PC-3 (cell line): ENCODE measurements at regions not wholly inside any gene's neighbourhood (a gene's known extent, or its start where the extent isn't known, plus 50 kb on each side); places are given as distances from the start of the nearest gene placed in this dataset.
"Not testable (repeated sequence)": the region's sequence is repeated elsewhere in the genome, so short reads cannot be mapped to it uniquely, and the experiment has no call there.

Experiments used
- ATAC-seq: fragments of 200-7000 bp; cut with Tn5 transposase; 2 replicates; pipeline ENCODE4 v1.9.1; 2020; ENCODE audit warnings: mild to moderate bottlenecking, moderate library complexity
- BruUV-seq: library from RNA; stranded (reverse); fragments of 400-500 nt; replicated peaks from 2 replicates; lab custom pipeline; 2021; lab: Mats Ljungman, UMichigan
- CTCF ChIA-PET: fragments of 300-600 bp; sonication (Branson Sonifier 250); formaldehyde crosslinking; loops from one replicate; lab custom pipeline; 2022; ENCODE audit warnings: antibody characterized with exemption; lab: Charles Lee
- POLR2A ChIA-PET: fragments of 300-600 bp; sonication (Branson Sonifier 250); formaldehyde crosslinking; loops from one replicate; lab custom pipeline; 2022; ENCODE audit warnings: antibody characterized with exemption; ENCODE audit not compliant: unreplicated experiment; lab: Charles Lee
- DNase-seq: peaks from one replicate; pipeline ENCODE4 v3.0.0-alpha.2; 2015
- H2AFZ ChIP-seq: fragments of 300-600 bp; sonication (generic); 2 replicates; pipeline ENCODE4 v1.6.0; 2016; ENCODE audit warnings: antibody characterized with exemption, low read length
- H3F3A ChIP-seq: fragments of 300-600 bp; sonication (generic); one replicate; pipeline ENCODE4 v1.6.0; 2017; ENCODE audit warnings: antibody characterized with exemption, low read length, control low read depth, mild to moderate bottlenecking; ENCODE audit not compliant: unreplicated experiment
- H3K27ac ChIP-seq: fragments of 300-600 bp; sonication (generic); 2 replicates; pipeline ENCODE4 v1.5.1; 2016; ENCODE audit warnings: mild to moderate bottlenecking, low read length
- H3K27me3 ChIP-seq: fragments of 300-600 bp; sonication (generic); 2 replicates; pipeline ENCODE4 v1.6.1; 2016; ENCODE audit warnings: low read length, mixed read lengths
- H3K36me3 ChIP-seq: fragments of 300-600 bp; sonication (generic); 2 replicates; pipeline ENCODE4 v1.6.1; 2016; ENCODE audit warnings: low read depth, mixed run types, low read length, mixed read lengths
- H3K4me1 ChIP-seq: fragments of 300-600 bp; sonication (generic); 2 replicates; pipeline ENCODE4 v1.5.1; 2016; ENCODE audit warnings: low read length; ENCODE audit not compliant: insufficient read depth
- H3K4me2 ChIP-seq: fragments of 300-600 bp; sonication (generic); 2 replicates; pipeline ENCODE4 v1.6.0; 2016; ENCODE audit warnings: low read length
- H3K4me3 ChIP-seq: fragments of 300-600 bp; sonication (generic); 2 replicates; pipeline ENCODE4 v1.5.1; 2016; ENCODE audit warnings: mild to moderate bottlenecking, low read length, mixed read lengths
- H3K79me2 ChIP-seq: fragments of 300-600 bp; sonication (generic); 2 replicates; pipeline ENCODE4 v1.6.1; 2017; ENCODE audit warnings: low read length, mixed read lengths
- H3K9ac ChIP-seq: fragments of 300-600 bp; sonication (generic); 2 replicates; pipeline ENCODE4 v1.6.0; 2016; ENCODE audit warnings: mild to moderate bottlenecking, low read length
- H3K9me2 ChIP-seq: fragments of 300-600 bp; sonication (generic); replicated peaks from 2 replicates; pipeline ENCODE4 v1.6.1; 2016; ENCODE audit warnings: mixed run types, low read length, mixed read lengths
- H3K9me3 ChIP-seq: fragments of 300-600 bp; sonication (generic); 2 replicates; pipeline ENCODE4 v1.6.1; 2016; ENCODE audit warnings: low read length, mixed read lengths
- H4K20me1 ChIP-seq: fragments of 300-600 bp; sonication (generic); 2 replicates; pipeline ENCODE4 v1.6.1; 2016; ENCODE audit warnings: low read length, mixed read lengths
- CTCF ChIP-seq: fragments of 300-600 bp; sonication (generic); conservative IDR thresholded peaks from 2 replicates; pipeline ENCODE4 v1.5.1; 2017; ENCODE audit warnings: antibody characterized with exemption, low read depth, mild to moderate bottlenecking, low read length
- EZH2 ChIP-seq: fragments of 300-600 bp; sonication (generic); IDR thresholded peaks from one replicate; pipeline ENCODE4 v1.6.1; 2017; ENCODE audit warnings: antibody characterized with exemption, mild to moderate bottlenecking, low read length; ENCODE audit not compliant: unreplicated experiment
- EZH2phosphoT487 ChIP-seq: fragments of 300-600 bp; sonication (generic); IDR thresholded peaks from 2 replicates; pipeline ENCODE4 v1.6.1; 2018; ENCODE audit warnings: mild to moderate bottlenecking, antibody characterized with exemption, low read length, borderline replicate concordance
- intact Hi-C: fragments of 100-400 bp; cut with micrococcal nuclease; formaldehyde crosslinking; loops from 2 replicates; pipeline ENCODE4 v1.9.0; 2023

- intact Hi-C loops, result no loop called here
- POLR2A ChIA-PET, result no interaction called here
- Histone ChIP-seq H3K4me2 (no peak overlapping the region), H3K9me3 (no peaks in the 10 kb centered on the region), H3K4me3 (no peak overlapping the region), H3K79me2 (no peaks in the 10 kb centered on the region), H3K36me3 (no peaks in the 10 kb centered on the region), H4K20me1 (no peaks in the 10 kb centered on the region), H2AFZ (no peak overlapping the region), H3K9ac (no peak overlapping the region), H3K27me3 (no peaks in the 10 kb centered on the region), H3F3A (no peaks in the 10 kb centered on the region), H3K9me2 (no peaks in the 10 kb centered on the region), H3K27ac (no peak overlapping the region), H3K4me1 (no peaks in the 10 kb centered on the region)
- DNase-seq (no peak), ATAC-seq (no peak)
- TF ChIP-seq EZH2phosphoT487 (no peak), CTCF (no peak), EZH2 (no peak)
- CTCF ChIA-PET, result no interaction called here
- no TSS peak for BruUV-seq
Measured at GRCh38 chr16:11417487-11417886, 72.2 kb downstream of the RMI2 start.

GRCh38 chr16:11418506-11418905 is 73.2 kb downstream of the RMI2 start:
- no peak overlapping the region for H3K27ac ChIP-seq
- H3K9me2 ChIP-seq, result no peaks in the 10 kb centered on the region
- H3K27me3 ChIP-seq, result no peaks in the 10 kb centered on the region
- intact Hi-C loops, result no loop called here
- H3K9me3 ChIP-seq, result no peaks in the 10 kb centered on the region
- BruUV-seq, result no TSS peak
- no peaks in the 10 kb centered on the region for H3K36me3 ChIP-seq
- no peaks in the 10 kb centered on the region for H3K79me2 ChIP-seq
- H3F3A ChIP-seq, result no peaks in the 10 kb centered on the region
- DNase-seq (no peak), ATAC-seq (no peak)
- ChIA-PET POLR2A (no interaction called here), CTCF (no interaction called here)
- TF ChIP-seq EZH2phosphoT487, result no peak
- TF ChIP-seq CTCF, result no peak
- no peak for TF ChIP-seq EZH2
- no peak overlapping the region for H3K4me3 ChIP-seq
- H3K4me2 ChIP-seq, result no peak overlapping the region
- H3K9ac ChIP-seq, result no peak overlapping the region
- no peaks in the 10 kb centered on the region for H4K20me1 ChIP-seq
- no peak overlapping the region for H2AFZ ChIP-seq
- H3K4me1 ChIP-seq, result no peaks in the 10 kb centered on the region

- H3F3A ChIP-seq, H3K9me3 ChIP-seq, H4K20me1 ChIP-seq, BruUV-seq, intact Hi-C loops, H3K36me3 ChIP-seq, H3K4me3 ChIP-seq, ATAC-seq, H3K4me2 ChIP-seq, CTCF ChIA-PET, H2AFZ ChIP-seq, H3K27ac ChIP-seq, H3K27me3 ChIP-seq, H3K4me1 ChIP-seq, H3K9ac ChIP-seq, DNase-seq, H3K9me2 ChIP-seq, H3K79me2 ChIP-seq, POLR2A ChIA-PET: not testable (repeated sequence)
Measured at GRCh38 chr16:11420067-11420466, 74.8 kb downstream of the RMI2 start.
